ENCODE measurements at regions not wholly inside any gene's neighbourhood (a gene's known extent, or its start where the extent isn't known, plus 50 kb on each side); places are given as distances from the start of the nearest gene placed in this dataset.

- 9% methylated on average over 9 of the region's 12 CpGs for WGBS (ENCODE audit: insufficient coverage, low coverage, missing lambda C conversion rate)
- Histone ChIP-seq H3K9ac (ENCODE audit: insufficient read depth in 1 of 2, low read depth in 2 of 2, low read length in 2 of 2) (no peak overlapping the region; a peak in 1 of 4 replicates), H3K9me1 (ENCODE audit: control insufficient read depth, insufficient read depth, low read length) (no peaks in the 10 kb centered on the region), H3K79me2 (ENCODE audit: control insufficient read depth, insufficient read depth, low read length) (no peaks in the 10 kb centered on the region), H3K4me2 (ENCODE audit: insufficient read depth, low read length) (no peak overlapping the region), H3K4me3 (no peak overlapping the region), H3K27me3 (ENCODE audit: control insufficient read depth in 2 of 2, insufficient read depth in 2 of 2, low read length in 2 of 2) (peaks cover 0 to 4% of the 10 kb centered on the region in 2 experiments; a peak in 2 of 5 replicates), H3K36me3 (ENCODE audit: control insufficient read depth, insufficient read depth, low read length) (no peaks in the 10 kb centered on the region), H3K27ac (ENCODE audit: extremely low read depth, low read depth, low read length) (no peak overlapping the region), H3K9me3 (replicated peaks; ENCODE audit: control insufficient read depth, insufficient read depth, low read depth, low read length) (no peaks in the 10 kb centered on the region), H4K20me1 (replicated peaks; ENCODE audit: control insufficient read depth, insufficient read depth, low read length) (peaks cover 7% of the 10 kb centered on the region; the same call in 1 of the 2 replicates), H3K4me1 (replicated peaks in 1 of 2; ENCODE audit: control insufficient read depth in 2 of 2, insufficient read depth in 2 of 2, low read length in 2 of 2) (peaks cover 0 to 4% of the 10 kb centered on the region in 2 experiments; a peak in 1 of 5 replicates), H2AFZ (ENCODE audit: low read depth, low read length) (no peak overlapping the region)
- in situ Hi-C loops (cut with MboI): no loop called here
- no TSS peak for BruUV-seq (replicated peaks)
- ATAC-seq: no peak
- FAIRE-seq: no peak
- CTCF ChIA-PET (ENCODE audit: low intra/inter-chr PET ratio): no interaction called here
- DNase-seq (ENCODE audit: extremely low read depth in 1 of 4, low spot score in 3 of 4): no peak
- intact Hi-C loops (cut with micrococcal nuclease): no loop called here
- TF ChIP-seq ZNF561 (CRISPR knock-in tag; conservative IDR thresholded peaks at IDR 0.05) (no peak), TEAD1 (CRISPR knock-in tag; IDR thresholded peaks at IDR 0.05) (no peak), SMARCA4 (IDR thresholded peaks at IDR 0.05) (no peak), ZNF140 (CRISPR knock-in tag; IDR thresholded peaks at IDR 0.05) (no peak), RAD21 (CRISPR knock-in tag; conservative IDR thresholded peaks at IDR 0.05 in 1 of 2, IDR thresholded peaks at IDR 0.05 in 1 of 2) (no peak), PYGO2 (tag; IDR thresholded peaks at IDR 0.05) (no peak)
- POLR2A ChIA-PET: no interaction called here
These were observed 154.6 kb downstream of the SEC14L1 start for GRCh38 chr17:77295241-77295853.
